Fibroblast of lung (primary cell): ENCODE measurements at regions not wholly inside any gene's neighbourhood (a gene's known extent, or its start where the extent isn't known, plus 50 kb on each side); places are given as distances from the start of the nearest gene placed in this dataset.

Source experiments
- CTCF ChIP-seq, 2 donors: IDR thresholded peaks in 1 of 2; conservative IDR thresholded peaks in 1 of 2; 1 replicate in 1 of 2; 2 replicates in 1 of 2; pipeline ENCODE4 v1.5.1; 2011 to 2012; ENCODE audit warnings: low read length in 2 of 2, control low read depth in 1 of 2, inconsistent platforms in 1 of 2, low read depth in 1 of 2, mild to moderate bottlenecking in 1 of 2
- EZH2 ChIP-seq: IDR thresholded peaks from 2 replicates; pipeline ENCODE4 v1.5.1; 2012; ENCODE audit warnings: low read length, control low read depth, mild to moderate bottlenecking; ENCODE audit errors: missing control alignments

- TF ChIP-seq EZH2 (no peak), CTCF (conservative IDR thresholded peaks at IDR 0.05 in 1 of 2, IDR thresholded peaks at IDR 0.05 in 1 of 2; ENCODE audit: low read depth in 1 of 2, low read length in 2 of 2) (no peak)
Observed at GRCh38 chr4:74534121-74534520, 89.2 kb downstream of the AREG start.
